ENCODE measurements at regions not wholly inside any gene's neighbourhood (a gene's known extent, or its start where the extent isn't known, plus 50 kb on each side); places are given as distances from the start of the nearest gene placed in this dataset.

- no peak overlapping the region for H2BK5ac ChIP-seq (ENCODE audit: low read depth, low read length, poor library complexity)
- no peak overlapping the region for H3K27ac ChIP-seq (ENCODE audit: low read depth, low read length)
- H2BK120ac ChIP-seq (ENCODE audit: insufficient read depth, low read length, poor library complexity): no peak overlapping the region
- H2AFZ ChIP-seq (ENCODE audit: insufficient read depth, low read length, poor library complexity): no peak overlapping the region
- no peaks in the 10 kb centered on the region for H3K79me2 ChIP-seq (ENCODE audit: control insufficient read depth, insufficient read depth, low read length, poor library complexity)
- no peaks in the 10 kb centered on the region for H3K27me3 ChIP-seq (ENCODE audit: insufficient read depth, low read length)
- peaks cover 13% of the 10 kb centered on the region for H3K79me1 ChIP-seq (ENCODE audit: low read length)
- no peak overlapping the region for H3K14ac ChIP-seq (ENCODE audit: low read length)
- no peak overlapping the region for H3K18ac ChIP-seq (ENCODE audit: low read length)
- no peaks in the 10 kb centered on the region for H3K36me3 ChIP-seq (ENCODE audit: control insufficient read depth in 1 of 2, insufficient read depth in 2 of 2, low read length in 2 of 2)
- H4K91ac ChIP-seq (ENCODE audit: low read depth, low read length): no peak overlapping the region
- H2AK5ac ChIP-seq (ENCODE audit: low read length): no peak overlapping the region
- H3K4me1 ChIP-seq (ENCODE audit: control insufficient read depth in 1 of 2, insufficient read depth in 2 of 2, low read length in 2 of 2): peaks cover 12 to 13% of the 10 kb centered on the region in 2 experiments
- H3K9me3 ChIP-seq (ENCODE audit: insufficient read depth, low read depth, low read length): no peaks in the 10 kb centered on the region
- DNase-seq: no peak
- no peak overlapping the region for H3K23ac ChIP-seq (ENCODE audit: low read length)
- H3K9ac ChIP-seq (ENCODE audit: low read length): no peak overlapping the region
- no peak overlapping the region for H3K4ac ChIP-seq (ENCODE audit: low read depth, low read length)
- no peak overlapping the region for H3K4me3 ChIP-seq (ENCODE audit: low read depth, low read length)
- H4K12ac ChIP-seq (ENCODE audit: low read depth, low read length): no peak overlapping the region
- no peak overlapping the region for H2BK12ac ChIP-seq (ENCODE audit: low read length)
- no peak overlapping the region for H3K4me2 ChIP-seq (ENCODE audit: low read length)
- H4K8ac ChIP-seq (ENCODE audit: low read depth, low read length): no peak overlapping the region
Observed at GRCh38 chr5:142250119-142250518, 74.7 kb downstream of the SPRY4 start.

GRCh38 chr5:142248853-142249462 lies 75.9 kb downstream of the SPRY4 start:
- peaks cover 18% of the 10 kb centered on the region for H3K79me1 ChIP-seq (ENCODE audit: low read length)
- WGBS (ENCODE audit: extremely low coverage, insufficient coverage, insufficient read length): no CpG with 5 or more reads among the region's 14 CpGs
- no peak overlapping the region for H3K23ac ChIP-seq (ENCODE audit: low read length)
- H2AK5ac ChIP-seq (ENCODE audit: low read length): peak overlapping the region; percentile 39
- no peaks in the 10 kb centered on the region for H3K36me3 ChIP-seq (ENCODE audit: control insufficient read depth in 1 of 2, insufficient read depth in 2 of 2, low read length in 2 of 2)
- no peak overlapping the region for H3K4ac ChIP-seq (ENCODE audit: low read depth, low read length)
- H3K4me3 ChIP-seq (ENCODE audit: low read depth, low read length): no peak overlapping the region
- no peaks in the 10 kb centered on the region for H3K27me3 ChIP-seq (ENCODE audit: insufficient read depth, low read length)
- no peak overlapping the region for H3K18ac ChIP-seq (ENCODE audit: low read length)
- H2BK120ac ChIP-seq (ENCODE audit: insufficient read depth, low read length, poor library complexity): peak overlapping the region; percentile 61
- H2AFZ ChIP-seq (ENCODE audit: insufficient read depth, low read length, poor library complexity): no peak overlapping the region
- no peak overlapping the region for H4K91ac ChIP-seq (ENCODE audit: low read depth, low read length)
- no peaks in the 10 kb centered on the region for H3K9me3 ChIP-seq (ENCODE audit: insufficient read depth, low read depth, low read length)
- H3K27ac ChIP-seq (ENCODE audit: low read depth, low read length): no peak overlapping the region
- H2BK5ac ChIP-seq (ENCODE audit: low read depth, low read length, poor library complexity): peak overlapping the region; percentile 2
- no peak overlapping the region for H3K4me2 ChIP-seq (ENCODE audit: low read length)
- no peaks in the 10 kb centered on the region for H3K79me2 ChIP-seq (ENCODE audit: control insufficient read depth, insufficient read depth, low read length, poor library complexity)
- peak overlapping the region; percentile 26 for H4K8ac ChIP-seq (ENCODE audit: low read depth, low read length)
- H3K9ac ChIP-seq (ENCODE audit: low read length): no peak overlapping the region
- H4K12ac ChIP-seq (ENCODE audit: low read depth, low read length): no peak overlapping the region
- no peak for DNase-seq
- peaks cover 12 to 13% of the 10 kb centered on the region in 2 experiments for H3K4me1 ChIP-seq (ENCODE audit: control insufficient read depth in 1 of 2, insufficient read depth in 2 of 2, low read length in 2 of 2)
- H3K14ac ChIP-seq (ENCODE audit: low read length): peak overlapping the region; percentile 29
- peak overlapping the region; percentile 29 for H2BK12ac ChIP-seq (ENCODE audit: low read length)

- H3K79me1 ChIP-seq (ENCODE audit: low read length): peaks cover 18% of the 10 kb centered on the region
- H3K4me1 ChIP-seq (ENCODE audit: control insufficient read depth in 1 of 2, insufficient read depth in 2 of 2, low read length in 2 of 2): peaks cover 12 to 13% of the 10 kb centered on the region in 2 experiments
Observed at GRCh38 chr5:142246258-142246657, 78.6 kb downstream of the SPRY4 start.

GRCh38 chr5:142245786-142246185 lies 79.0 kb downstream of the SPRY4 start:
- Histone ChIP-seq H3K9me3 (ENCODE audit: insufficient read depth, low read depth, low read length) (peaks cover 1% of the 10 kb centered on the region), H2AFZ (ENCODE audit: insufficient read depth, low read length, poor library complexity) (peak overlapping the region; percentile 40), H3K79me1 (ENCODE audit: low read length) (peaks cover 18% of the 10 kb centered on the region), H3K4me2 (ENCODE audit: low read length) (peak overlapping the region; percentile 26), H2BK12ac (ENCODE audit: low read length) (peak overlapping the region; percentile 83), H3K18ac (ENCODE audit: low read length) (no peak overlapping the region), H4K8ac (ENCODE audit: low read depth, low read length) (peak overlapping the region; percentile 29), H2BK5ac (ENCODE audit: low read depth, low read length, poor library complexity) (peak overlapping the region; percentile 78), H4K91ac (ENCODE audit: low read depth, low read length) (peak overlapping the region; percentile 87), H3K4ac (ENCODE audit: low read depth, low read length) (peak overlapping the region; percentile 3), H3K36me3 (ENCODE audit: control insufficient read depth in 1 of 2, insufficient read depth in 2 of 2, low read length in 2 of 2) (no peaks in the 10 kb centered on the region), H4K12ac (ENCODE audit: low read depth, low read length) (no peak overlapping the region), H3K14ac (ENCODE audit: low read length) (peak overlapping the region; percentile 61), H3K27ac (ENCODE audit: low read depth, low read length) (peak overlapping the region; percentile 54), H3K4me1 (ENCODE audit: control insufficient read depth in 1 of 2, insufficient read depth in 2 of 2, low read length in 2 of 2) (peaks cover 12 to 13% of the 10 kb centered on the region in 2 experiments), H3K9ac (ENCODE audit: low read length) (no peak overlapping the region), H3K27me3 (ENCODE audit: insufficient read depth, low read length) (no peaks in the 10 kb centered on the region), H2BK120ac (ENCODE audit: insufficient read depth, low read length, poor library complexity) (peak overlapping the region; percentile 67), H3K79me2 (ENCODE audit: control insufficient read depth, insufficient read depth, low read length, poor library complexity) (no peaks in the 10 kb centered on the region), H3K23ac (ENCODE audit: low read length) (no peak overlapping the region), H2AK5ac (ENCODE audit: low read length) (peak overlapping the region; percentile 21), H3K4me3 (ENCODE audit: low read depth, low read length) (peak overlapping the region; percentile 13)
- no peak for DNase-seq
- no CpG with 5 or more reads among the region's 5 CpGs for WGBS (ENCODE audit: extremely low coverage, insufficient coverage, insufficient read length)

More at GRCh38 chr5:142246258-142246657, 78.6 kb downstream of the SPRY4 start:
- no peak overlapping the region for H3K9ac ChIP-seq (ENCODE audit: low read length)
- peaks cover 1% of the 10 kb centered on the region for H3K9me3 ChIP-seq (ENCODE audit: insufficient read depth, low read depth, low read length)
- no CpG with 5 or more reads among the region's 9 CpGs for WGBS (ENCODE audit: extremely low coverage, insufficient coverage, insufficient read length)
- H2BK12ac ChIP-seq (ENCODE audit: low read length): peak overlapping the region; percentile 83
- peak overlapping the region; percentile 78 for H2BK5ac ChIP-seq (ENCODE audit: low read depth, low read length, poor library complexity)
- peak in 1 of 2 donors; percentile 43 for DNase-seq
- H3K4ac ChIP-seq (ENCODE audit: low read depth, low read length): peak overlapping the region; percentile 3
- peak overlapping the region; percentile 21 for H2AK5ac ChIP-seq (ENCODE audit: low read length)
- H4K91ac ChIP-seq (ENCODE audit: low read depth, low read length): peak overlapping the region; percentile 87
- no peaks in the 10 kb centered on the region for H3K36me3 ChIP-seq (ENCODE audit: control insufficient read depth in 1 of 2, insufficient read depth in 2 of 2, low read length in 2 of 2)
- H4K12ac ChIP-seq (ENCODE audit: low read depth, low read length): no peak overlapping the region
- H2AFZ ChIP-seq (ENCODE audit: insufficient read depth, low read length, poor library complexity): peak overlapping the region; percentile 40
- H3K4me3 ChIP-seq (ENCODE audit: low read depth, low read length): no peak overlapping the region
- H2BK120ac ChIP-seq (ENCODE audit: insufficient read depth, low read length, poor library complexity): peak overlapping the region; percentile 67
- H3K27me3 ChIP-seq (ENCODE audit: insufficient read depth, low read length): no peaks in the 10 kb centered on the region
- H3K4me2 ChIP-seq (ENCODE audit: low read length): no peak overlapping the region
- no peak overlapping the region for H3K23ac ChIP-seq (ENCODE audit: low read length)
- H3K79me2 ChIP-seq (ENCODE audit: control insufficient read depth, insufficient read depth, low read length, poor library complexity): no peaks in the 10 kb centered on the region
- H3K14ac ChIP-seq (ENCODE audit: low read length): peak overlapping the region; percentile 61
- H3K18ac ChIP-seq (ENCODE audit: low read length): no peak overlapping the region
- H4K8ac ChIP-seq (ENCODE audit: low read depth, low read length): peak overlapping the region; percentile 36
- peak overlapping the region; percentile 54 for H3K27ac ChIP-seq (ENCODE audit: low read depth, low read length)
